ENCODE measurements at regions not wholly inside any gene's neighbourhood (a gene's known extent, or its start where the extent isn't known, plus 50 kb on each side); places are given as distances from the start of the nearest gene placed in this dataset.
A peak's percentile ranks its signal among the peaks of the same experiment; 100 is the strongest.
"Not testable (repeated sequence)": the region's sequence is repeated elsewhere in the genome, so short reads cannot be mapped to it uniquely, and the experiment has no call there.

GRCh38 chrX:13223868-13224567 lies 95.8 kb downstream of the ATXN3L start:
- peak; percentile 85 for DNase-seq (ENCODE audit: extremely low read depth, low read depth, low spot score)

GRCh38 chrX:13220916-13221315 lies 98.9 kb downstream of the ATXN3L start:
- no peak for DNase-seq (ENCODE audit: extremely low read depth, low read depth, low spot score)

- DNase-seq (ENCODE audit: extremely low read depth, low read depth, low spot score), result no peak
These were observed 99.7 kb downstream of the ATXN3L start for GRCh38 chrX:13219991-13220764.

- no peak for DNase-seq (ENCODE audit: extremely low read depth, low read depth, low spot score)
These were observed 101.1 kb downstream of the ATXN3L start for GRCh38 chrX:13218758-13219157.

DNA sequence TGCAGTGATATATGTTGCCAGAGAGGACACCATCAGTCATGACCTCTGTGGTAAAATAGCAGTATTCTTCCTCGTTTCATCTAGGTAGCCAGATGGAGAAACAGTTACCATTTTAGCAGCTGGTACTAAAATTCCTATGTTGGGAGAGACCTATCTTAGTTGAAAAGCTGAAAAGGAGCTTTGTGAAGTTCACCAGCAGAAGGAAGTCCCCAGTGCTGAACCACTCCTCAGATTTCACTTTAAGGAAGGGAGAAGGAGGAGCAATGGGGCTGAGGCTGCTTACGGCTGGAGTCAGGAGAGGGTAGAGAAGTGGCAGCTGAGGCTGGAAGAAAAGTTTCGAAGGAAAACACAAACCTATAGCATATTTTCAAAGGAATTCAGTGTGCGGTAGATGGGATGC lies 103.7 kb downstream of the ATXN3L start:
- DNase-seq (ENCODE audit: extremely low read depth, low read depth, low spot score), result no peak

- no peak for DNase-seq (ENCODE audit: extremely low read depth, low read depth, low spot score)
These were observed 104.1 kb downstream of the ATXN3L start for GRCh38 chrX:13215729-13216128.

DNA sequence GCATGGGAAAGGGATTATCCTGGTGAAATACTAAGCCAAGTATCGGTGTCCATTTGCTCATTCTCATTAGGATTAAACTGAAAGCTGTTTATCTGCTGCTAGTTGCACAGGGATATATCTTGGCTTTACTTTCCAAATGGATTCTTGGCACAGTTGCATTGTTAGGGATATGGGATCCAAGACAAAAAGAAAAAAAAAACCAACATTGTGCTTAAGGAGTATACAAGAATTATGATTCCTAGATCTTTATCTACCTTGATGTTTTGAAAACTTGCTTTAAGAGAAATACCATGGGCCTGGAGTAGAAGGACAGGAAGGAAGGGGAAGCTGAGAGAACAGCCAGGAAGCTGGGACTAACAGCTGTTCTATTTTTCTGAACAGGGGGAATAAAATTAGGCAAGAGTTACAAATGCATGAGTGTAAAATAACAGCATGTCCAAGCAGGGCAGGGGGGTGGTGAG lies 107.6 kb downstream of the ATXN3L start:
- DNase-seq (ENCODE audit: extremely low read depth, low read depth, low spot score), result peak; percentile 39

GRCh38 chrX:13210142-13210541 lies 109.7 kb downstream of the ATXN3L start:
- DNase-seq (ENCODE audit: extremely low read depth, low read depth, low spot score), result not testable (repeated sequence)

DNA sequence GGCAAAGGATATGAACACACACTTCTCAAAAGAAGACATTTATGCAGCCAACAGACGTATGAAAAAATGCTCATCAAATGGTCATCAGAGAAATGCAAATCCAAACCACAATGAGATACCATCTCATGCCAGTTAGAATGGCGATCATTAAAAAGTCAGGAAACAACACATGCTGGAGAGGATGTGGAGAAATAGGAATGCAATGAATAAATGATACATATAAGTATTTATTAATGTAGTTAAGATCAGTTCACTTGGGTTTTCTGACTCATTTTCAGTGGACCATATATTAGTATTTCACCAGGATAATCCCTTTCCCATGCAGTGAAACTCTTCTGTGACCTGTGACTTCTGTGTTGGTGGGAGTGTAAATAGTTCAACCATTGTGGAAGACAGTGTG lies 110.1 kb downstream of the ATXN3L start:
- DNase-seq (ENCODE audit: extremely low read depth, low read depth, low spot score), result not testable (repeated sequence)

GRCh38 chrX:13208281-13208935 lies 111.4 kb downstream of the ATXN3L start:
- DNase-seq (ENCODE audit: extremely low read depth, low read depth, low spot score), result no peak

- DNase-seq (ENCODE audit: extremely low read depth, low read depth, low spot score), result no peak
These were observed 116.6 kb downstream of the ATXN3L start for GRCh38 chrX:13203271-13203670.

GRCh38 chrX:13201605-13202219 lies 118.1 kb downstream of the ATXN3L start:
- DNase-seq (ENCODE audit: extremely low read depth, low read depth, low spot score), result no peak

GRCh38 chrX:13200398-13200797 lies 119.5 kb downstream of the ATXN3L start:
- DNase-seq (ENCODE audit: extremely low read depth, low read depth, low spot score), result no peak

DNA sequence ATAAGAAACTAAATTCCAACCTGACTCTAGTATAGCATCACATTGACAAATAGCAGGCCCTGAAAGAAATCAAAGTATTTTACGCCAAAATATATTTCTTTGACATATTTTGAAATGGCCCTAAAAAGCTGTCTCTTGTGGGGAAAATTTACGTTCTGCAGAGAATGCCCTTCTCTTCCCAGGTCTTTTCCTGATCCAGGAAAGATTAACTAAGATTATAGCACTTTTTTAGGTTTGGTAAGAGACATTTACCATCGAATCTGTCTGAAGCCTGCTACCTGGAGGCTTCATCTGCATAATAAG lies 121.1 kb downstream of the ATXN3L start:
- no peak for DNase-seq (ENCODE audit: extremely low read depth, low read depth, low spot score)

DNA sequence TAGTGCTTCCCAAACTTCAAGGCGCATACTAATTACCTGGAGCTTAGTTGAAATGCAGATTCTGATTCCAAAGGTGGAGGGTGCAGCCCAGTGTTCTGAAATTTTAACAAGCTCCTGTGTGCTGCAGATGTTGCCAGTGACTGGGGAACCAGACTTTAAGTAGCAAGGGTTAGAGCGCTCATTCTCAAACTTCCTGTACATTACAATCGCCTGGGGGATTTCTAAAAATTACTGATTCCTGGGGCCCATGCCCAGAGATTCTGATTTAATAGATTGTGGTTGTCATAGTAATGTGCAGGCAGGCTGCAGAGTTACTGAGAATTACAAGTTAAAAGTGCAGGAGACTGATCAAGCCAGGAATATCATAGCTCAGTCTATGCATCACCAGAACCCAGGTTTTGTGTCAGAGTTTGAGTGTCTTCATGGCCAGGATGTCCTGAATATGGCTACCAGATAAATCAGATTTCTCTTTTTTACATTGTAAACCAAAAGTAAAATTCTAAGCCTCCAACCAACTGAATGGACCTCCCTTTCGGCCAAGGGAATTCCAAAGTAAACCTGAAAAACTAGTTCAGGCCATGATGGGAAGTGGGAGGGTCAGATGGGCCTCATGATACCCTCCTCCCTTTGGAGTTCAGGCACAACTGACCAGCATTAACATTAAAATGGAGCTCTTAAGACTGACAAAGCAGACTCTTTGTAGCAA lies 121.6 kb downstream of the ATXN3L start:
- no peak for DNase-seq (ENCODE audit: extremely low read depth, low read depth, low spot score)

GRCh38 chrX:13196782-13197181 lies 123.1 kb downstream of the ATXN3L start:
- no peak for DNase-seq (ENCODE audit: extremely low read depth, low read depth, low spot score)

DNA sequence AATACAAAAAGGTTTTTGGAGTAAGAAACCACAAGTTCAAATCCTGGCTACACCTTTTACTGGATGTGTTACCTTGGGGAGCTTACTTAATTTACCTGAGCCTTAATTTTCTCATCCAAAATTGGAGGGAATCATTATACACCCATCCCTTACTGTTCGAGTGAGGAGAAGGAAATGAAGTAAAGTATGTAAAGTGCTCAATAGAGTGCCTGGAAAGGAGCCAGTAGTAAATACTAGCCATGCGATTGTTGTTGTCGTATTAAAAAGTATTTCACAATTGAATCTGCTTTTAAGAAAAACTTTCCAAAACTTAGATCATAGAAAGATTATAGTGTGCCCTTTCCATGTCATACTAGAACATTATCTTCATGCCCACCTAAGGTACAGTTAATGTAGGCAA lies 124.5 kb downstream of the ATXN3L start:
- DNase-seq (ENCODE audit: extremely low read depth, low read depth, low spot score), result no peak

DNA sequence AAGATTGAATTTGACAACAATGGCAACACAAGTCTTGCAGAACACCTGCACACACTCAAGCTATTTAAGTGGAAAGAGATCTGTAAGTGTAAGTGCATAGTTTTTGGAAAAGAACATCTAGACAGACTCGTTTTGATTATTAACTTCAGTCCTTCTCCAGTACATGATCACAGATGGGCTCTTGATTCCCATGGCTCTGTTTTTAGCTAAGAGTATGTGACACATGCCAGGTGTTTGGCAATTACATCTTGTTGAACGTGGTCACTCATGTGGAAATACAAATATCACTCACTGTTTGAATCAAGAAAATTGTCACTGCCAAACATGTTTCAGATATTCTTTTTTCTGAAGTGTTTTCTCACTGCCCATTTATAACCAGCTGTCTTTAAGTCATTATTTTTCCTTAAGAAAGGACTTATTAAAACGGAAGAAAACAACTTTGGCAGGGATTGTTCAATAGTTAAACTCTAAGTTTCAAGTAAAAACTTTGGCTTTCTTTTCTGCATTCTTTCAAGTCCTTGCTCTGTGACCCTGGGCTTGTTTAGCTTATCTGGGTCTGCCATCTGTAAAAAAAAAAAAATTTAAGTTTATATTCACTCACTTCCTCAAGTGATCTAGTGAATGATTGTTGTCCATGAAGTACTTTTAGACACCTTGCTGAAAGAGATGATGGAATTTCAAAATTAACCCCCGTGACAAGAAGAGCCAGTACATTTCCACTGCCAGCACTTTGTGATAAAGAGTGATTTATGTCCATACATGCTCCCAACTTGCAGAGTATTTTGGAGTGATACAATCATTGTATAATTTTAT lies 125.4 kb downstream of the ATXN3L start:
- DNase-seq (ENCODE audit: extremely low read depth, low read depth, low spot score), result no peak

DNA sequence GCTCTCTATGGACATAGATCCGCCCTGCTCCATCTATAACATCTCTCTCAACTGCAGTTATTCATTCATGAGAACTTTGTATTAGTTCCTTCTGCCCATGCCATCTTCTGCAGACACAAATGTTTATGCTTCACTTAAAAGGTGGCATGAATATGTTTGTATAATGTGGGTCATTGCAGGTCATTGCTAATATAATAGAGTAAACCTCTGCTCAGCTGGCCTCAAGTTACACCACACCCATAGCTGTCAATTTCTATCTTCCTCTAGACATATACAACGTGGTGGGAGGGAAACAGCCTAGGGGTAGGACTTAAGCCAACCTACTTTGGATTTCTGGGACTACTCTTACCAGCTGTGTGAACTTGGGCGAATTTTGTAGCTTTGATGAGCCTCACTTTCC lies 129.8 kb downstream of the ATXN3L start:
- DNase-seq (ENCODE audit: extremely low read depth, low read depth, low spot score), result no peak

DNA sequence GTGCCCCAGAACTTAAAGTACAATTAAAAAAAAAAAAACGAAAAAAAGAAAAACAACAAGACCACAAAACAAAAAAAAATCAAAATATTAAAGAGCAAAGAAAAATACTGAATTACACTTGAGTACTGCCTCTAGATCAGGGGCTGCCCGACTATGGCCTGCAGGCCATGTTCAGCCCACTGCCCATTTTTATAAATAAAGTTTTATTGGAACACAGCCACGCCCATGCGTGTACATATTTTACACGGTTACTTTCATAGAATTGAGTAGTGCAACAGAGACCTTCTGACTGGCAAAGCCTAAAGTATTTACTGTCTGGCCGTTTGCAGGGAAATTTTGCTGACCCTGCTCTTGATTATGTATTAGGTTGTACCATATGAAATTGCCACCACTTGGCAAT lies 130.5 kb downstream of the ATXN3L start:
- DNase-seq (ENCODE audit: extremely low read depth, low read depth, low spot score), result no peak

All from glomerular endothelial cell (primary cell).